ENCODE measurements at regions not wholly inside any gene's neighbourhood (a gene's known extent, or its start where the extent isn't known, plus 50 kb on each side); places are given as distances from the start of the nearest gene placed in this dataset.

GRCh38 chr16:20257234-20257633 is 70.1 kb downstream of the GP2 start:
- Histone ChIP-seq H3K36me3 (ENCODE audit: control insufficient read depth in 2 of 2, insufficient read depth in 2 of 2, low read length in 1 of 2) (no peaks in the 10 kb centered on the region), H4K20me1 (ENCODE audit: control insufficient read depth, insufficient read depth) (no peaks in the 10 kb centered on the region), H3K9me3 (replicated peaks; ENCODE audit: control insufficient read depth, insufficient read depth, low read length) (no peaks in the 10 kb centered on the region; the same call in 2 of the 3 replicates), H3K27me3 (replicated peaks in 1 of 2; ENCODE audit: control insufficient read depth in 2 of 2, insufficient read depth in 2 of 2, low read length in 1 of 2) (no peaks in the 10 kb centered on the region), H2AFZ (ENCODE audit: control insufficient read depth, low read depth, low read length) (no peak overlapping the region), H3K27ac (ENCODE audit: control insufficient read depth, insufficient read depth) (no peak overlapping the region), H3K79me2 (ENCODE audit: control insufficient read depth, insufficient read depth, low read length) (no peaks in the 10 kb centered on the region), H3K9ac (ENCODE audit: control insufficient read depth, insufficient read depth, low read length) (no peak overlapping the region), H3K4me2 (ENCODE audit: control insufficient read depth, insufficient read depth) (no peak overlapping the region), H3K4me1 (ENCODE audit: control insufficient read depth, insufficient read depth, low read length) (no peaks in the 10 kb centered on the region), H3K4me3 (no peak overlapping the region)
- CTCF ChIA-PET, result no interaction called here
- SMC1A ChIA-PET (ENCODE audit: uncharacterized antibody, unreplicated experiment), result no interaction called here
- intact Hi-C loops (cut with micrococcal nuclease; ENCODE audit: unreplicated experiment) (no loop called here), in situ Hi-C loops (cut with MboI) (no loop called here)
- WGBS (ENCODE audit: insufficient coverage, insufficient replicate concordance, low lambda C conversion rate, missing lambda C conversion rate), result 11% methylated on average over 3 of the region's 3 CpGs
- no peak for DNase-seq (ENCODE audit: low read depth, low spot score)
- POLR2A ChIA-PET, result no interaction called here
- RAD21 ChIA-PET (ENCODE audit: unreplicated experiment), result no interaction called here
- TF ChIP-seq CBX5 (IDR thresholded peaks at IDR 0.05; ENCODE audit: low read depth), result no peak
- no peak for TF ChIP-seq MTA3 (IDR thresholded peaks at IDR 0.05; ENCODE audit: borderline replicate concordance, low read length)
- no peak for TF ChIP-seq E2F4 (IDR thresholded peaks at IDR 0.05; ENCODE audit: low read depth, low read length)
- TF ChIP-seq MYC (IDR thresholded peaks at IDR 0.05; ENCODE audit: insufficient read depth, insufficient read length, insufficient replicate concordance, low read length, severe bottlenecking), result no peak
- TF ChIP-seq CREB1 (IDR thresholded peaks at IDR 0.05; ENCODE audit: low read depth), result no peak
- no peak for TF ChIP-seq JUNB (IDR thresholded peaks at IDR 0.05)
- no peak for TF ChIP-seq GABPA (IDR thresholded peaks at IDR 0.05; ENCODE audit: low read depth)
- TF ChIP-seq CHD2 (IDR thresholded peaks at IDR 0.05; ENCODE audit: borderline replicate concordance, low read depth, low read length), result no peak
- no peak for TF ChIP-seq ZNF592 (IDR thresholded peaks at IDR 0.05)
- TF ChIP-seq WRNIP1 (IDR thresholded peaks at IDR 0.05; ENCODE audit: borderline replicate concordance, low read depth, low read length), result no peak
- TF ChIP-seq EP300 (IDR thresholded peaks at IDR 0.05; ENCODE audit: borderline replicate concordance in 1 of 2, control insufficient read depth in 1 of 2, low read depth in 2 of 2, low read length in 2 of 2), result no peak
- no peak for TF ChIP-seq ZNF217 (IDR thresholded peaks at IDR 0.05)
- no peak for TF ChIP-seq RAD21 (IDR thresholded peaks at IDR 0.05; ENCODE audit: insufficient read depth, low read depth, low read length)
- no peak for ATAC-seq
- no peak for FAIRE-seq
- BruUV-seq (replicated peaks), result no TSS peak

All from GM12878 (cell line).